GM21619 (cell line): ENCODE measurements at regions not wholly inside any gene's neighbourhood (a gene's known extent, or its start where the extent isn't known, plus 50 kb on each side); places are given as distances from the start of the nearest gene placed in this dataset.

ENCODE experiments used
- ATAC-seq: cut with Tn5 transposase; IDR thresholded peaks from one replicate; pipeline ENCODE4 v1.9.1; 2021; ENCODE audit not compliant: unreplicated experiment

- ATAC-seq: peak; percentile 99
Measured at GRCh38 chr7:35537067-35538023, 157.6 kb downstream of the HERPUD2 start.

DNA sequence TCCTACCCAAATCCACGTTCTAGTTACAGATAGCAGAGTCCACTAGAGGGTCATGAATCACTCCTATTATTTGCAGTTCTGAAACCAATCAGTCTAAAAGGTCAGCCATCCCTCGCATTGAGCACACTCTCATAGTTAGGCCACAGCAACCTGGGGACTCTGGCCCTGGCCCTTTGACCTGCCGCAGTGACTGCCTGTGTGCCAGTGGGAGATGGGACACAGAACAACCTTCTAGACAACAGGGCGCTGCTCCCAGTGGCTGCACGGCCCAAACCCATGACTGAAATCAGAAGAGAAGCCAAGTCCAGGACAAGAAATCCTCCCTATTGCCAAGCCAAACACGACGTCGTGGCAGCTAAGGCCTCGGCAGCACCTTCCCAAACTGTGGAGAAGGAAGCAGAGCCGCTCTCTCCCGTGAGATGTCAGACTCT lies 158.5 kb downstream of the HERPUD2 start:
- no peak for ATAC-seq

DNA sequence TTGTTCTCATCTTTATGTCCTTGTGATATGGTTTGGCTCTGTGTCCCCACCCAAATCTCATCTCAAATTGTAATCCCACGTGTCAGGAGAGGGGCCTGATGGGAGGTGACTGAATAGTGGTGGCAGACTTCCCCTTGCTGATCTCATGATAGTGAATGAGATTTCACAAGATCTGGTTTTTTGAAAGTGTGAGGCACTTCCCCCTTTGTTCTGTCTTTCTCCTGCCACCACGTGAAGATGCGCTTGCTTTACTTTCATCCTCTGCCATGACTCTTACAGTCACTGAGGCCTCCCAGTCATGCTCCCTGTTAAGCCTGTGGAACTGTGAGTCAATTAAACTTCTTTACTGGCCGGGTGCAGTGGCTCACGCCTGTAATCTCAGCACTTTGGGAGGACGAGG lies 161.0 kb downstream of the HERPUD2 start:
- ATAC-seq: no peak

GRCh38 chr7:35530124-35531109 lies 164.5 kb downstream of the HERPUD2 start:
- no peak for ATAC-seq

- ATAC-seq: no peak
Measured at GRCh38 chr7:35529713-35530112, 165.2 kb downstream of the HERPUD2 start.

- no peak for ATAC-seq
Measured at GRCh38 chr7:35528381-35528977, 166.5 kb downstream of the HERPUD2 start.

GRCh38 chr7:35526645-35527044 lies 168.3 kb downstream of the HERPUD2 start:
- ATAC-seq: no peak

DNA sequence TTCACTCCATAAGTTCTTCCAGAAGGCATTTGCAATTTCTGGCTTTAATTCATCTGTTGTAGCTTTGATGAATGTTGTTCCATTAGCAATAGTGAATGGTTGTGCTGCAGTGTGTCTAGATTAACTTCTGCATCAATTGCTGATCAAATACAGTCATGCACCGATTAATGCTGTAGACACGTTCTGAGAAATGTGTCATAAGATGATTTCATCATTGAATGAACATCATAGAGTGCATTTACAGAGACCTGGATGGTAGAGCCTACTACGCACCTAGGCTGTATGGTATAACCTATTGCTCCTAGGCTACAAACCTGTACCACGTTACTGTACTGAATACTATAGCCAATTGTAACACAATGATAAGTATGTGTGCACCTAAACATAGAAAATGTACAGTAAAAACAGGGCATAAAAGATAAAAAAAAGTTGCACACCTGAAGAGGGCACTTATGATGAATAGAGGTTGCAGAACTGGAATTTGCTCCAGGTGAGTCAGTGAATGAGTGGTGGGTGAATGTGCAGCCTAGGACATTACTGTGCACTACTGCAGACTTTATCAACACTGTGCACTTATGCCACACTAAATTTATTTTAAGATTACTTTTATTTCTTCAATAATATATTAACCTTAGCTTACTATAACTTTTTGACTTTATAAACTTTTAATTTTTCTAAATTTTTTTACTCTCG lies 170.7 kb downstream of the HERPUD2 start:
- ATAC-seq: no peak

GRCh38 chr7:35523292-35523691 lies 171.6 kb downstream of the HERPUD2 start:
- no peak for ATAC-seq

DNA sequence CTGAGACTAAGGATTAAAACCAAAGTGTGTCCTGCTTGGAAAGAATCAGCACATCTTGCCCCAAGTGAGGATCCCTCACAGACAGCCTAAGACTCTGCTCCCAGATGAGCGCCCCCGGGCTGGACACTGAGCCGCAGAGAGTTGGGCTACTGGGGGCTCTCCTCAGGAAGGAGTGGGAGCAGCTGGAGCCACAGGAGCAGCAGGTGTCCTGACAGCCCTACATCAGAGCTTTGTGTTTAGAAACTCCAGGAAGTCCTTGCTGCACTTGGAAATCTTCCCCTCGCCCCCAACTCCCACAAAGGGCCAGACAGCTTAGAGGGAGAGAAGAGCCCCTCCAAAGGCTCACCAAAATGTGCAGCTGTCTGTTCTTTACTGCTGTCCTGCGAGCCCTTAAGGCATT lies 172.2 kb downstream of the HERPUD2 start:
- no peak for ATAC-seq

- no peak for ATAC-seq
Measured at GRCh38 chr7:35521941-35522340, 173.0 kb downstream of the HERPUD2 start.

GRCh38 chr7:35520810-35521625 lies 173.9 kb downstream of the HERPUD2 start:
- no peak for ATAC-seq

- peak; percentile 93 for ATAC-seq
Measured at GRCh38 chr7:35519971-35520809, 174.7 kb downstream of the HERPUD2 start.

DNA sequence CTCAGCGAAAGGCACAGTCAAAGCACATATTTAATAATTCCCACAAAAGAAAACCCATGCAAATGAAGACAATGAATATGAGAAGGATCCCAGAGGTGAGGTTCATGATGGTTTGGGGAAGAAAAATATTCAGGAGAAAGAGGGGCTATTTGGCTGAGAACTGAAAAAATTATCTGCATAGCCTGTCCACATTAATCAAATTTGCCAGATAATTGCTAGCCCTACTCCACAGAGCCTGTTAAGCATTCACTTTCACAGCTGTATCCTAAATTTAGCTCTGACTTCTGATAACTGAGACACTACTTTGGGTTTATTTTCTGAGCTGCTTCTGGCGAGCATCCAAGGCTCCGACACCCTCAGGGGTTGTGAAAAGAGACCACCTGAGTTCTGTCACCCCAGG lies 176.2 kb downstream of the HERPUD2 start:
- no peak for ATAC-seq

GRCh38 chr7:35516498-35516897 lies 178.4 kb downstream of the HERPUD2 start:
- no peak for ATAC-seq

DNA sequence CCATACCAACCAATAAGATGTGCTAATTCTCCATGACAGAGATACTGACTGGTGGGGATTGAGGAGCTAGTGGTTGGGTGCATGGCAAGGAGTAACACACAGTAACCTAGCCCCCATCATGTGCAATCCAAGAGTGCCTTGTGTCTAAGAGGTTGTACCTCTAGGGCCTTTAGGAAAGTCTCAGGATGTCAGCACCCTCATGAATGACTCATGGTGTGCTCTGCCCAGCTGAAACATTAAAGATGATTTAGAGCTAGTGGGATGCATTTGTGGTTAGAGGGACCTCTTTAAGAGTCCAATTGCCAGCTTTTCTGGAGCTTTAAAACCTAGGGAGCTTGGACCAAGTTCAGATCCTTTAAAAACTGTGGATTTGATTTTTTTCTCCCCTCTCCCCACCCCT lies 181.1 kb downstream of the HERPUD2 start:
- ATAC-seq: no peak

- no peak for ATAC-seq
Measured at GRCh38 chr7:35513195-35513594, 181.7 kb downstream of the HERPUD2 start.

DNA sequence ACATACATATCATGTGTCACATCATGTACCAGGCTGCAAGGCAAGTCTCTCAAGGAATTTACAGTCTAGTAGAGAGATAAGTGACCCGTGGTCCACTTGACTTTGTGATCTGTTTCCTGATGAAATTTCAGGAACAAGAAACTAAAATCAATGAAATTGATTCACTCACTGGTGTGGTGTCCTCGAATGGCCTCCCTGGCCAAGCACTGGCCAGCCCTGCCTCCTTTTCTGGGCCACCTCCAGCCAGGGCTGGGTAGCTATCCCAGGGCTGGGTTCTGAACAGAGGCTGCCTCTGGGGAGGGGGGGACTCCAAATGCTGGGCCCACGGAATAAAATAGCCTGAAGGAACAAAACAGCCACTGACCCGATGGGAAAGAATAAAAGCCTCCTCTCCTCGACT lies 182.2 kb downstream of the HERPUD2 start:
- no peak for ATAC-seq
